ENCODE measurements at regions not wholly inside any gene's neighbourhood (a gene's known extent, or its start where the extent isn't known, plus 50 kb on each side); places are given as distances from the start of the nearest gene placed in this dataset.

GRCh38 chrX:151796576-151796975, 62.0 kb downstream of the CNGA2 start:
- ATAC-seq (no peak), DNase-seq (no peak)
- intact Hi-C loops (cut with DNase I): no loop called here
- no peak overlapping the region for H3K4me3 ChIP-seq
- H3K27ac ChIP-seq: no peak overlapping the region
- no peak for TF ChIP-seq POLR2A (IDR thresholded peaks at IDR 0.05)
- TF ChIP-seq, protein P1, sequence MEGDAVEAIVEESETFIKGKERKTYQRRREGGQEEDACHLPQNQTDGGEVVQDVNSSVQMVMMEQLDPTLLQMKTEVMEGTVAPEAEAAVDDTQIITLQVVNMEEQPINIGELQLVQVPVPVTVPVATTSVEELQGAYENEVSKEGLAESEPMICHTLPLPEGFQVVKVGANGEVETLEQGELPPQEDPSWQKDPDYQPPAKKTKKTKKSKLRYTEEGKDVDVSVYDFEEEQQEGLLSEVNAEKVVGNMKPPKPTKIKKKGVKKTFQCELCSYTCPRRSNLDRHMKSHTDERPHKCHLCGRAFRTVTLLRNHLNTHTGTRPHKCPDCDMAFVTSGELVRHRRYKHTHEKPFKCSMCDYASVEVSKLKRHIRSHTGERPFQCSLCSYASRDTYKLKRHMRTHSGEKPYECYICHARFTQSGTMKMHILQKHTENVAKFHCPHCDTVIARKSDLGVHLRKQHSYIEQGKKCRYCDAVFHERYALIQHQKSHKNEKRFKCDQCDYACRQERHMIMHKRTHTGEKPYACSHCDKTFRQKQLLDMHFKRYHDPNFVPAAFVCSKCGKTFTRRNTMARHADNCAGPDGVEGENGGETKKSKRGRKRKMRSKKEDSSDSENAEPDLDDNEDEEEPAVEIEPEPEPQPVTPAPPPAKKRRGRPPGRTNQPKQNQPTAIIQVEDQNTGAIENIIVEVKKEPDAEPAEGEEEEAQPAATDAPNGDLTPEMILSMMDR (IDR thresholded peaks at IDR 0.05): no peak
- H3K36me3 ChIP-seq (replicated peaks in 1 of 2; ENCODE audit: insufficient read depth in 1 of 2, low read depth in 2 of 2): no peaks in the 10 kb centered on the region
- WGBS, 2 donors: 68 to 70% methylated on average over 2 to 3 of the region's 3 CpGs
- no peaks in the 10 kb centered on the region for H3K4me1 ChIP-seq
- H3K27me3 ChIP-seq: no peaks in the 10 kb centered on the region
- H3K9me3 ChIP-seq: no peaks in the 10 kb centered on the region

GRCh38 chrX:151801980-151802379, 67.4 kb downstream of the CNGA2 start:
- 67 to 77% methylated on average over 7 of the region's 7 CpGs for WGBS, 2 donors
- H3K36me3 ChIP-seq (replicated peaks in 1 of 2; ENCODE audit: insufficient read depth in 1 of 2, low read depth in 2 of 2): no peaks in the 10 kb centered on the region
- TF ChIP-seq POLR2A (IDR thresholded peaks at IDR 0.05): no peak
- TF ChIP-seq, protein P1 (IDR thresholded peaks at IDR 0.05): peak in 1 of 7 experiments; percentile 17
- DNase-seq (no peak), ATAC-seq (no peak)
- no peak overlapping the region for H3K4me3 ChIP-seq
- H3K27me3 ChIP-seq: no peaks in the 10 kb centered on the region
- intact Hi-C loops (cut with DNase I): no loop called here
- H3K27ac ChIP-seq: no peak overlapping the region
- H3K4me1 ChIP-seq: no peaks in the 10 kb centered on the region
- H3K9me3 ChIP-seq: no peaks in the 10 kb centered on the region

GRCh38 chrX:151806967-151807540, 72.5 kb downstream of the CNGA2 start:
- ATAC-seq (no peak), DNase-seq (no peak)

GRCh38 chrX:151812661-151813060, 78.1 kb downstream of the CNGA2 start:
- Histone ChIP-seq H3K27me3 (no peaks in the 10 kb centered on the region), H3K36me3 (replicated peaks in 1 of 2; ENCODE audit: insufficient read depth in 1 of 2, low read depth in 2 of 2) (no peaks in the 10 kb centered on the region), H3K4me1 (no peaks in the 10 kb centered on the region), H3K9me3 (no peaks in the 10 kb centered on the region), H3K27ac (no peak overlapping the region), H3K4me3 (no peak overlapping the region)
- DNase-seq (no peak), ATAC-seq (no peak)
- intact Hi-C loops (cut with DNase I): no loop called here
- TF ChIP-seq, protein P1 (IDR thresholded peaks at IDR 0.05): no peak
- TF ChIP-seq POLR2A (IDR thresholded peaks at IDR 0.05): no peak
- 62 to 68% methylated on average over 2 of the region's 2 CpGs for WGBS, 2 donors

More at GRCh38 chrX:151806967-151807540, 72.5 kb downstream of the CNGA2 start:
- TF ChIP-seq, protein P1 (IDR thresholded peaks at IDR 0.05): no peak
- TF ChIP-seq POLR2A (IDR thresholded peaks at IDR 0.05): no peak
- Histone ChIP-seq H3K4me1 (no peaks in the 10 kb centered on the region), H3K27ac (no peak overlapping the region), H3K4me3 (no peak overlapping the region), H3K27me3 (no peaks in the 10 kb centered on the region), H3K36me3 (replicated peaks in 1 of 2; ENCODE audit: insufficient read depth in 1 of 2, low read depth in 2 of 2) (no peaks in the 10 kb centered on the region), H3K9me3 (no peaks in the 10 kb centered on the region)
- intact Hi-C loops (cut with DNase I): no loop called here
- 71 to 86% methylated on average over 5 of the region's 5 CpGs for WGBS, 2 donors

DNA sequence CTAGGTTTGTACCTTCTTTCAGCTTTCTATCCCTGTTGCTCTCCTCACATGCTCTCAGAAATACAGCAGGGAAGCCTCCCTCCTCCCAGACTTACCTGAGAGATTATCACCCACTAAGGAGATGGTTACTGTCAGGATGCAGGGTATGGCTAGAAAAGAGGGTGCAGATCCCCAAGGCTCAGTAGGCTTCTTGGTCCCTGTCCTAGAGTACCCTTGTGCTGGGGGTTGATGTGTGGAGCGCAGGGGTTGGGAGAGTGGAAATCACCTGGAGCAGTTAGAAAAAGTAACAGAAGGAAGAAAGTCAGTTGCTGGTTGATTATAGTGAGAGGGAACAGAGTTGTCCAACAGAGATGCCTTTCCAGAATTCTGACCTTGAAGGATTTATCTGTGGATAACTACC, 80.2 kb downstream of the CNGA2 start:
- Histone ChIP-seq H3K4me1 (no peaks in the 10 kb centered on the region), H3K27ac (no peak overlapping the region), H3K4me3 (no peak overlapping the region), H3K9me3 (no peaks in the 10 kb centered on the region), H3K27me3 (no peaks in the 10 kb centered on the region), H3K36me3 (replicated peaks in 1 of 2; ENCODE audit: insufficient read depth in 1 of 2, low read depth in 2 of 2) (no peaks in the 10 kb centered on the region)
- no peak for TF ChIP-seq POLR2A (IDR thresholded peaks at IDR 0.05)
- TF ChIP-seq, protein P1 (IDR thresholded peaks at IDR 0.05): no peak
- ATAC-seq (no peak), DNase-seq (no peak)
- 91% methylated on average over 1 of the region's 1 CpG; no CpG with 5 or more reads in 1 of the 2 donors for WGBS, 2 donors
- intact Hi-C loops (cut with DNase I): no loop called here
